T-helper 17 cell (primary cell): ENCODE measurements at regions not wholly inside any gene's neighbourhood (a gene's known extent, or its start where the extent isn't known, plus 50 kb on each side); places are given as distances from the start of the nearest gene placed in this dataset.
"Not testable (repeated sequence)": the region's sequence is repeated elsewhere in the genome, so short reads cannot be mapped to it uniquely, and the experiment has no call there.

Experiments used
- ATAC-seq: fragments of 150-1000 bp; cut with Tn5 transposase; 2 replicates; pipeline ENCODE4 v1.10.0; 2021; ENCODE audit warnings: mild to moderate bottlenecking, moderate library complexity
- DNase-seq, 3 donors: peaks; one replicate each; pipeline versions ENCODE4 v3.0.0 to v3.0.0-alpha.2; 2020 to 2021
- H3K9me3 ChIP-seq: one replicate; pipeline ENCODE4 v1.7.0; 2013; ENCODE audit warnings: low read length, mild to moderate bottlenecking; ENCODE audit not compliant: control insufficient read depth, poor library complexity, severe bottlenecking
- H3K27ac Mint-ChIP-seq: one replicate; pipeline ENCODE4 v1.8.0; 2022; ENCODE audit warnings: mild to moderate bottlenecking, moderate library complexity, mixed read lengths
- H3K27me3 Mint-ChIP-seq: one replicate; pipeline ENCODE4 v1.8.0; 2022; ENCODE audit warnings: mixed read lengths
- H3K36me3 Mint-ChIP-seq: one replicate; pipeline ENCODE4 v1.8.0; 2022; ENCODE audit warnings: low read depth, mixed read lengths
- H3K4me1 Mint-ChIP-seq: one replicate; pipeline ENCODE4 v1.8.0; 2022; ENCODE audit warnings: mild to moderate bottlenecking, mixed read lengths
- H3K4me3 Mint-ChIP-seq: one replicate; pipeline ENCODE4 v1.8.0; 2022; ENCODE audit warnings: mild to moderate bottlenecking, moderate library complexity, mixed read lengths

DNA sequence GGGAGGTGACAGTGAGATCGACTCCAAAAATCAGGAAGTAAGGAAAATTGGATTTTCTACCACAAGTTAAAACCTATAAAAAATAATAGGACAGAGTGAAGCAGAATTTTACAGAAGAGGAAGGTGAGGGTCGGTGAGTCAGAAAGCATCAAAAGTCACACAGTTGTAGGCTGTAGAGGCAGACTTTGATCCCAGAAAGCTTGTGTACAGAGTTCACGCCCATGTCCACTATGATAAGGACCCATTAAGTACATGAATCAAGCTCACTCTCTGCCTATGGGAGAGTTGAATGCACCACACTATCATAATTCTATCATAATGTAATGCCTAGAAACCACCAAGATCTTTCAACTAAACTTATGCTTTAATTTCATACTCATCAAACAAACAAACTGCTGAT, 291.2 kb downstream of the PRELID2 start:
- ATAC-seq (no peak), DNase-seq (no peak)
- Mint-ChIP-seq H3K4me3 (no peak overlapping the region), H3K27ac (no peak overlapping the region), H3K27me3 (no peaks in the 10 kb centered on the region), H3K36me3 (no peaks in the 10 kb centered on the region), H3K4me1 (no peaks in the 10 kb centered on the region)
- H3K9me3 ChIP-seq, result no peaks in the 10 kb centered on the region

DNA sequence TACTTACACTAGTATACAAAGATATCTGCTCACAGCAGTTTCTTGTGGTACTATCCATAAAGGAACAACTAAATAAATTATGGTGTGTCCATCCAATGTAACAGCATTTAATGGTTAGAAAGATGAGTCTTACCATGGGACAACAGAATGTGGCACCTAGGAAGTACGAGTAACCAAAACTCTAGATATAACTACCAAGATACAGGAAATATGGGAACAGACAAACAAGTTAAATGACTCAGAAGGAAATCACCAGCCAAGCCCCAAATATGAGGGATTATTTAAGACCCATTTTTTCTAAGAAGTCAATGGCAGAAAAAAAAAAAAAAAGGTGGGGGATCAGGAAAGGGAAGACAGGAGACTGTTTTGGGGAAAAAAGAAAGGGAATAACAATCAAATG, 294.8 kb downstream of the PRELID2 start:
- Mint-ChIP-seq H3K36me3 (no peaks in the 10 kb centered on the region), H3K4me1 (no peaks in the 10 kb centered on the region), H3K4me3 (no peak overlapping the region), H3K27me3 (no peaks in the 10 kb centered on the region), H3K27ac (no peak overlapping the region)
- no peak for DNase-seq
- no peak for ATAC-seq
- no peaks in the 10 kb centered on the region for H3K9me3 ChIP-seq

DNA sequence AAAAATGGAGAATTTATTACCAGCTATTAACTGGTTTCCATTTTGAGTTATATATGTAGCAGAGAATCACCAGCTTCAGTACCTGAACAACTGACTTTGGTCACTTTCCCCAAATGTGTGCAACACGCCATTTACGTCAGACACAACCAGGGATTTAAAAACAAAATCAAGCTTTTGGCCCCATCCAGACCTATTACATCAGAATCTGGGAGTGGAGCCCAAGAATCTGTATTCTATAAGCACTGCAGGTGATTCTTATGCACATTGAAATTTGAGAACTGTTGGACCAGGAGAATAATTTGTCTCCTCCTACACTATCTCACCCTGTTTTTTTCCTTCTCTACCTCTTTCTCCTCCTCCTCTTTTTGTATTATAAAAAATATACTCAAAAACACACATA, 295.9 kb downstream of the PRELID2 start:
- no peak for DNase-seq
- ATAC-seq, result no peak
- Mint-ChIP-seq H3K4me3 (no peak overlapping the region), H3K27me3 (no peaks in the 10 kb centered on the region), H3K27ac (no peak overlapping the region), H3K36me3 (no peaks in the 10 kb centered on the region), H3K4me1 (no peaks in the 10 kb centered on the region)
- no peaks in the 10 kb centered on the region for H3K9me3 ChIP-seq

DNA sequence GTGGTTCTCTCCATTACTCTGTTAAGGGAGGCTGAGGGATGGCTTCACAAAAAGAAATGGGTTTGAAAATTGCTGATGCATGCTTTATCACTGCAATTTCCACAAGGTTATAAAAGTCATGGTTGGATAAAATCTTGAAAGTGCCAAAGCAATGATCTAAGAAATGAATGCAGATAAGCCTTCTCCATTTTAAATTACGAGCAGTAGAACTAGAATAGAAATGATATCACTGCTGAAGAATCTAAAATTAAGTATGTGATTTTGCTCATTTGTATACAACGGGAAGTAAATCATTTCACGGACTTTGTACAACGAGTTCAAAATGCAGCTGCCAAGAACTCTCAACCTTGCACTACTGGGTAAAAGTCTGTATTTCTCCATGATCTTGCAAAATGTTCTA, 299.0 kb downstream of the PRELID2 start:
- DNase-seq, result no peak
- ATAC-seq, result no peak
- Mint-ChIP-seq H3K27ac (no peak overlapping the region), H3K36me3 (no peaks in the 10 kb centered on the region), H3K4me1 (no peaks in the 10 kb centered on the region), H3K27me3 (no peaks in the 10 kb centered on the region), H3K4me3 (no peak overlapping the region)
- H3K9me3 ChIP-seq, result no peaks in the 10 kb centered on the region

DNA sequence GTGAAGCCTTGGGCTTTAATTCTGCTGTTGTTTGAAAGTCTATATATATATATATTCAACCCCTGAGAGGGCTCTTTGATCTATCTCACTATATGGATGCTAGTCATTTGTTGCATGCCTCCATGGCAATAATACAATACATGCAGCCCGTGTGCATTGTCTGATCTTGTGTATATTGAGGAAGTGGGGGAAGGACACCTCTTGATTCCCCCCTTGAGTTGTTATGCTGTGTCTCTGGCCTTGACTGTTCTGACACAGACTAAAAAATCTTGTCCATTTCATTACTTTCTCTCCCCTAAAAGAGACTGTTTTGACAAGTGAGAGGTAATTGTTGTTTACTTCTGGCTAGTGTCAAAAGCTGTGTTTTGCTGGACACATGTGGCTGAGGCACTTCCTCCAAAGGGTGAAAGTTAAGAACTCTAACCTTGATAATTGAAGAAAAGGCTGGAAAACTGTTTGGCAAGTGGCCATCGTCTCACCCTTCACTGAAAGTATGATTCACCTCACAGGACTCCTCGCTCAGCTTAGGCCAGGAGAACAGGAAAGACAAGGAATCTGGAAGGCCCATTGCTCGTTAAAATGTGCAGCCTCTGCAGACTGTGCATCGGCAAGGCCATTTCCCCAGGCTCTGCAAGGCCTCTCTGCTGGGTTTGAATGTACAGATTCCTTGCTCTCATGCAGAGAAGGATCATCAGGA, 304.0 kb downstream of the PRELID2 start:
- DNase-seq, result no peak
- Mint-ChIP-seq H3K27ac (no peak overlapping the region), H3K27me3 (no peaks in the 10 kb centered on the region), H3K4me3 (no peak overlapping the region), H3K36me3 (no peaks in the 10 kb centered on the region), H3K4me1 (no peaks in the 10 kb centered on the region)
- H3K9me3 ChIP-seq, result no peaks in the 10 kb centered on the region
- ATAC-seq, result no peak

DNA sequence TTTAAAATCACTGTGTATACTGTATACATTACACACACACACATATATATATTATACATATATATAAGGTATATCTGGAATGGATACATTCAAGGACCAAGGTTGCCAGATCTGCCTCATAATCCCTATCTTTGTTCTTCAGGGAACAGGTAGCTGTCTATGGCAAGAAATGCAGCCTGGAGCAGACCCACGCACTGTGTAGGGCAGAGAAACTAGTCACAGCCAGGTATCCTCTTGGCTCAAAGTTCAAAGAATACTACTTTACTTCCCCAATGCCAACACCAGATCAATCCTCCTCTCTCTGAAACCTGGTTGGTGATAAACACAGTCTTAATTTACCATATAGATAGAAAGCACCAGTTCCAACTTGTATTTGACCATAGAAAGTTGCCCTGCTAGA, 313.6 kb downstream of the PRELID2 start:
- H3K4me3 Mint-ChIP-seq, result no peak overlapping the region
- no peak for ATAC-seq
- no peak overlapping the region for H3K27ac Mint-ChIP-seq
- no peaks in the 10 kb centered on the region for H3K36me3 Mint-ChIP-seq
- H3K4me1 Mint-ChIP-seq, result no peaks in the 10 kb centered on the region
- no peak for DNase-seq
- no peaks in the 10 kb centered on the region for H3K9me3 ChIP-seq
- no peaks in the 10 kb centered on the region for H3K27me3 Mint-ChIP-seq

DNA sequence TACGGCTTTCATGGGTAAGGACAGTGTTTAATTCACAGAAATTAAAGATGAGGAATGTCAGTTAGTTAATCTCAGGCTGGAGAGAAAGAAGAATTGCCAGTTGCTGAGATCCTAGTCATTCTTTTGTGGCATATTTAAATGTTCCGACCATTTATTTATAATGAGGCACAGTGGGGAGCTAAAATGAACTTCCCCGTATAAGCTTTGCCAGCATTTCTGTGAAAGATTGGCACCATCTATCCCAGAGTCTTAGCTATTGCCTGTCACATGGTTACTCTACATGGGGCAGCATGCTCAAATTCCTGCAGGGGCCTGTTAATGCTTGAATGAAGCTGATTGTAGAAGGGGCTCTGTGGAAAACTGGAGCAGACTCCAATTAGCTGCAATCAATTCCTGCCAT, 314.1 kb downstream of the PRELID2 start:
- no peaks in the 10 kb centered on the region for H3K27me3 Mint-ChIP-seq
- no peak overlapping the region for H3K27ac Mint-ChIP-seq
- DNase-seq (no peak), ATAC-seq (no peak)
- no peaks in the 10 kb centered on the region for H3K4me1 Mint-ChIP-seq
- no peak overlapping the region for H3K4me3 Mint-ChIP-seq
- no peaks in the 10 kb centered on the region for H3K36me3 Mint-ChIP-seq
- H3K9me3 ChIP-seq, result no peaks in the 10 kb centered on the region

DNA sequence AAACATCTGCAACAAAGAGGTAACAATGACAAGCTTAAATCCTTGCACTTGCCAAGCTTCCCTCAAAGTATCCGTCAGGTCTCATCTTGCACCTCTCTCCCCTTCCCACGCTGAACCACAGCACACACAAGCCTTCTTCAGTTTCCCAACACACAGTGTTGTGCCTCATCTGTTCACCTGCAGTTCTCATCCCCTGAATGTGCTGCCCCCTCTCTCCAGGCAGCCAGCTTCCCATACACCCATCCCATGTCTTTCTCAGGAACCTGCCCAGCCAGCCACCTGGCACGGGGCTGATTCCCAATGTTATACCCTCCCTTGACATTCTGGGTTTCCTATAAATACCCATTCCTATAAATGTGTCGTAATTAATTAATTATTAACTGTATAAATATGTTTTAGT, 314.8 kb downstream of the PRELID2 start:
- Mint-ChIP-seq H3K27ac (no peak overlapping the region), H3K4me1 (no peaks in the 10 kb centered on the region), H3K4me3 (no peak overlapping the region), H3K36me3 (no peaks in the 10 kb centered on the region), H3K27me3 (no peaks in the 10 kb centered on the region)
- no peak for DNase-seq
- H3K9me3 ChIP-seq, result no peaks in the 10 kb centered on the region
- ATAC-seq, result no peak

DNA sequence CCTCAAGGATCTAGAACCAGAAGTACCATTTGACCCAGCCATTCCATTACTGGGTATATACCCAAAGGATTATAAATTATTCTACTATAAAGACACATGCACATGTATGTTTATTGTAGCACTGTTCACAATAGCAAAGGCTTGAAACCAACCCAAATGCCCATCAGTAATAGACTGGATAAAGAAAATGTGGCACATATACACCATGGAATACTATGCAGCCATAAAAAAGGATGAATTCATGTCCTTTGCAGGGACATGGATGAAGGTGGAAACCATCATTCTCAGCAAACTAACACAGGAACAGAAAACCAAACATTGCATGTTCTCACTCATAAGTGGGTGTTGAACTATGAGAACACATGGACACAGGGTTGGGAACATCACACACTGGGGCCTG, 317.6 kb downstream of the PRELID2 start:
- not testable (repeated sequence) for H3K4me3 Mint-ChIP-seq, H3K27ac Mint-ChIP-seq, ATAC-seq, H3K27me3 Mint-ChIP-seq, H3K36me3 Mint-ChIP-seq, DNase-seq, H3K4me1 Mint-ChIP-seq, H3K9me3 ChIP-seq

DNA sequence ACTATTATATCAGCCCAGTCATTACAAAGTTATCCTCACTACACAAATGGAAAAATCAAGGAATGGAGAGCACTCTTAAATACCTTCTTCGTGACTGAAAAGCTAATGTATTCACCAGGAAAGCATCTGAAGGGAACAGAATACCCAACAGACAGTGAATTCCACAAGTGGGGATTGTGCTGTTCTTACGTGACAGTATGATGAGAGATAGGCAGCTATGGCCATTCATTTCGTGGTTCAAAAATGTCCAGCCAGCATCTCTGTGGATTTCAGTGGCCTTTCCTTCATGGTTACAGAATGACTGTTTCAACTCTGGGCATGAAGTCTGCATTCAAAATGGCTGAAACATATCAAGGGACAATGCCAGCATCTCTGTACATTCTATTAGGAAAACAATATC, 323.8 kb downstream of the PRELID2 start:
- Mint-ChIP-seq H3K36me3 (no peaks in the 10 kb centered on the region), H3K4me1 (no peaks in the 10 kb centered on the region), H3K4me3 (no peak overlapping the region), H3K27me3 (no peaks in the 10 kb centered on the region), H3K27ac (no peak overlapping the region)
- no peaks in the 10 kb centered on the region for H3K9me3 ChIP-seq
- DNase-seq, result no peak
- ATAC-seq, result no peak

DNA sequence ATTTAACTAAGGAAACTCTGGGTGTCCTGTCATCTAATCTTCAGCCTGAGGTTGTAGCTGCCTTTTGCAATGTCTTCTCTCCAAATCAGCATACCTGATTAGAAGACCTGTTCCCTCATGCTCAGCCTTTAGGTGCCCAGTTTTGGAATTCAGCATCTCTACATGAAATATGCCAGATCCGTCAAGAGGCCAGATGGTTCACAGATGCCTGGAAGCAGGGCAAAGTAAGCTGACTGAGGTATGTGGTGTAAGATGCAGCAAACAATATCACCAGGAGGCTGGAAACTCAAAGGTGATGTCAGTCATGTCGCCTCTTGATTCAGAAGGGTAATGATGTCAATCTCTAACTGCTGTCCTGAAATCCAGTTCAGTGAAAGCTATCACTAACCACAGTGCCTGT, 324.4 kb downstream of the PRELID2 start:
- no peak for ATAC-seq
- Mint-ChIP-seq H3K4me1 (no peaks in the 10 kb centered on the region), H3K36me3 (no peaks in the 10 kb centered on the region), H3K27ac (no peak overlapping the region), H3K4me3 (no peak overlapping the region), H3K27me3 (no peaks in the 10 kb centered on the region)
- no peaks in the 10 kb centered on the region for H3K9me3 ChIP-seq
- DNase-seq, result no peak

DNA sequence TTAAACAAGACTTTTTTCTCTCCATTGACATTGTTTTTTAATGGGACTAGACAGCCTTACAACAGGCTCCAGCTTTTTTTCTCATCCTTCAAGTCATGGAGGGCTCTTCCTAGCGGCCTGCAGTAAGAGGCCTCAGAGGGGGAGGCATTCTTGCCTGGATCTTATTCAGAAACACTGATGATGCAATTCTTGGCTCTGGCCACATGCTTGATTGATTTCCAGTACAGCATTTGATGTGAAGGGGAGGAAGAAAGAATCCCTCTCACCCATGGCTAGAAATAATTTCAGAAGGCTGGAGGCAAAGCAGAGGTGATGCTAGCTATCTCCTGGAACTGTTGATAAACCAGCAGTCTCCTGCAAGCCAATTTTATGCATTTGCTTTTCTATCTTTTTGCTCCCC, 324.8 kb downstream of the PRELID2 start:
- Mint-ChIP-seq H3K27me3 (no peaks in the 10 kb centered on the region), H3K27ac (no peak overlapping the region), H3K4me1 (no peaks in the 10 kb centered on the region), H3K4me3 (no peak overlapping the region), H3K36me3 (no peaks in the 10 kb centered on the region)
- ATAC-seq, result no peak
- no peak for DNase-seq
- no peaks in the 10 kb centered on the region for H3K9me3 ChIP-seq

DNA sequence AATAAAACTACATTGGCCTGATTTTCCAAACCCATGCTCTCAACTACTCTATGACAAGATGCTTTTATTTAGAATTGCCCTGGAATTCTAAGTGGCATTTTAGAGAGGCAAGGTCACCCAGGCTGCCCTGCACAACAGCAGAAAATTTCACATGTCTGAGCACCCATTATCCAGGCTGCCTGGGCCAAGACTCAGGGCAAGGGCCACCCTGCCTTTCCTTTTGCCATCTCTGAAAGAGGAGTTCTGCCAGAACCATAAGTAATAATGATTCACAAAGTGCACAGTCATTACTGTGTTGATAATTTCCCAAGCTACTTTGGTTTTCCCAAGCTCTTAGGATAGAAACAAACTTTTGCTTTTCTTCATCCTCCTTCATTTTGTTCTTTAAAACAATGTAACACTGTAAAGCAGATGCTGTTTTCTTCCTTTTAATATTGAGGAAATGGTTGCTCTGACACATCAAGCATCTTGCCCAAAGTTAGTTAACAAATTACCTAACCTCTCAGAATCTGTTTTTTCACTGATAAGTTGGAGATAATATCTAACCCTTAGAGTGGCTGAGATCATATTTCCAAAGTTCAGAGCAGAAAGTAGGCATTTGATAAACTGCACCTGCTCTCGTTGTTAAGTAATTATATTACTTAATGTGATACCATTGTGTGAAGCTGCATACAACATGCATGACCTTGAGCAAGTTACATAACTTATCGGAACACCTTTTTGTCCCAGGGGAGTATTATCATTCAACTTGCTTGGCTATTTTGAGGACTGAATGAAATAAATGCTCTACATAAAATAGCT, 325.6 kb downstream of the PRELID2 start:
- no peaks in the 10 kb centered on the region for H3K27me3 Mint-ChIP-seq
- H3K4me3 Mint-ChIP-seq, result no peak overlapping the region

More for the DNA sequence above, 325.6 kb downstream of the PRELID2 start:
- DNase-seq (no peak), ATAC-seq (no peak)
- no peak overlapping the region for H3K27ac Mint-ChIP-seq
- H3K4me1 Mint-ChIP-seq, result no peaks in the 10 kb centered on the region
- H3K36me3 Mint-ChIP-seq, result no peaks in the 10 kb centered on the region
- no peaks in the 10 kb centered on the region for H3K9me3 ChIP-seq
